H9 (cell line): ENCODE measurements at regions not wholly inside any gene's neighbourhood (a gene's known extent, or its start where the extent isn't known, plus 50 kb on each side); places are given as distances from the start of the nearest gene placed in this dataset.
A peak's percentile ranks its signal among the peaks of the same experiment; 100 is the strongest.

ENCODE experiments used
- DNase-seq: peaks from one replicate; pipeline ENCODE4 v3.0.0-alpha.2; 2017
- H2AFZ ChIP-seq: one replicate; pipeline ENCODE4 v1.6.1; 2013; ENCODE audit warnings: mild to moderate bottlenecking, low read length, control low read depth, moderate library complexity
- H2AK5ac ChIP-seq: 2 replicates; pipeline ENCODE4 v1.6.1; 2013; ENCODE audit warnings: low read length, control low read depth, mixed read lengths; ENCODE audit not compliant: insufficient read length
- H2BK120ac ChIP-seq: one replicate; pipeline ENCODE4 v1.6.1; 2013; ENCODE audit warnings: low read depth, mild to moderate bottlenecking, low read length, control low read depth, inconsistent platforms; ENCODE audit not compliant: poor library complexity, severe bottlenecking
- H2BK12ac ChIP-seq: 2 replicates; pipeline ENCODE4 v1.6.1; 2013; ENCODE audit warnings: low read length, control low read depth, mixed read lengths, low read depth; ENCODE audit not compliant: insufficient read length
- H2BK15ac ChIP-seq: 2 replicates; pipeline ENCODE4 v1.6.1; 2013; ENCODE audit warnings: low read depth, low read length, control low read depth
- H2BK20ac ChIP-seq: one replicate; pipeline ENCODE4 v1.6.1; 2013; ENCODE audit warnings: low read depth, mild to moderate bottlenecking, low read length, control low read depth, inconsistent platforms; ENCODE audit not compliant: poor library complexity, severe bottlenecking
- H2BK5ac ChIP-seq: 2 replicates; pipeline ENCODE4 v1.6.1; 2013; ENCODE audit warnings: low read length, control low read depth, mixed read lengths; ENCODE audit not compliant: insufficient read length
- H3K14ac ChIP-seq: 2 replicates; pipeline ENCODE4 v1.6.1; 2013; ENCODE audit warnings: low read length, control low read depth; ENCODE audit not compliant: insufficient read depth
- H3K18ac ChIP-seq: 2 replicates; pipeline ENCODE4 v1.6.1; 2013; ENCODE audit warnings: low read depth, mild to moderate bottlenecking, mixed read lengths, low read length, control low read depth; ENCODE audit not compliant: insufficient read length
- H3K23ac ChIP-seq: 2 replicates; pipeline ENCODE4 v1.6.1; 2013; ENCODE audit warnings: low read length, control low read depth, mixed read lengths, low read depth; ENCODE audit not compliant: insufficient read length
- H3K23me2 ChIP-seq: 2 replicates; pipeline ENCODE4 v1.6.1; 2013; ENCODE audit warnings: low read depth, mild to moderate bottlenecking, mixed read lengths, low read length, control low read depth; ENCODE audit not compliant: insufficient read length, poor library complexity, severe bottlenecking
- H3K27ac ChIP-seq: 2 replicates; pipeline ENCODE4 v1.5.1; 2013; ENCODE audit warnings: low read length, control low read depth, mixed read lengths, low read depth; ENCODE audit not compliant: insufficient read length
- H3K27me3 ChIP-seq: 2 replicates; pipeline ENCODE4 v1.6.1; 2013; ENCODE audit warnings: low read length, control low read depth, inconsistent platforms; ENCODE audit not compliant: insufficient read depth
- H3K4ac ChIP-seq: 2 replicates; pipeline ENCODE4 v1.6.1; 2013; ENCODE audit warnings: low read depth, mild to moderate bottlenecking, control low read depth, inconsistent platforms, low read length, moderate library complexity
- H3K4me1 ChIP-seq: 2 replicates; pipeline ENCODE4 v1.6.1; 2013; ENCODE audit warnings: low read length, control low read depth, inconsistent platforms; ENCODE audit not compliant: insufficient read depth
- H3K4me2 ChIP-seq: 2 replicates; pipeline ENCODE4 v1.6.1; 2013; ENCODE audit warnings: low read length, control low read depth, mixed read lengths; ENCODE audit not compliant: insufficient read length, insufficient read depth
- H3K56ac ChIP-seq: 2 replicates; pipeline ENCODE4 v1.6.1; 2013; ENCODE audit warnings: low read depth, mild to moderate bottlenecking, mixed read lengths, low read length, control low read depth; ENCODE audit not compliant: insufficient read length
- H3K79me1 ChIP-seq: 2 replicates; pipeline ENCODE4 v1.6.1; 2013; ENCODE audit warnings: low read depth, mild to moderate bottlenecking, moderate library complexity, low read length, control low read depth, inconsistent platforms; ENCODE audit not compliant: insufficient read depth, poor library complexity, severe bottlenecking
- H3K79me2 ChIP-seq: 2 replicates; pipeline ENCODE4 v1.6.1; 2013; ENCODE audit warnings: low read length, control low read depth, inconsistent platforms; ENCODE audit not compliant: insufficient read depth
- H3K9ac ChIP-seq: 2 replicates; pipeline ENCODE4 v1.6.1; 2013; ENCODE audit warnings: low read length, control low read depth, mixed read lengths; ENCODE audit not compliant: insufficient read length; ENCODE audit errors: extremely low read depth
- H3K9me3 ChIP-seq: one replicate; pipeline ENCODE4 v1.6.1; 2013; ENCODE audit warnings: low read depth, low read length, inconsistent platforms; ENCODE audit not compliant: control insufficient read depth
- H3T11ph ChIP-seq: one replicate; pipeline ENCODE4 v1.6.1; 2013; ENCODE audit warnings: mild to moderate bottlenecking, low read length, control low read depth, inconsistent platforms
- H4K20me1 ChIP-seq: one replicate; pipeline ENCODE4 v1.6.1; 2013; ENCODE audit not compliant: control insufficient read depth, insufficient read length, insufficient read depth
- H4K5ac ChIP-seq: 2 replicates; pipeline ENCODE4 v1.6.1; 2013; ENCODE audit warnings: low read depth, mild to moderate bottlenecking, mixed read lengths, low read length, control low read depth; ENCODE audit not compliant: insufficient read length
- H4K8ac ChIP-seq: replicated peaks from 2 replicates; pipeline ENCODE4 v1.6.1; 2013; ENCODE audit warnings: low read length, control low read depth, mixed read lengths, low read depth; ENCODE audit not compliant: insufficient read length
- H4K91ac ChIP-seq: 2 replicates; pipeline ENCODE4 v1.6.1; 2013; ENCODE audit warnings: low read depth, mild to moderate bottlenecking, moderate library complexity, mixed read lengths, low read length, control low read depth; ENCODE audit not compliant: insufficient read length
- H3K27ac Mint-ChIP-seq, 3 experiments: 2 replicates in 2 of 3; 3 replicates in 1 of 3; pipeline ENCODE4 v1.8.0; 2020 to 2021; ENCODE audit warnings: mixed read lengths in 3 of 3, mild to moderate bottlenecking in 1 of 3, moderate library complexity in 1 of 3
- H3K27me3 Mint-ChIP-seq: 2 replicates; pipeline ENCODE4 v1.8.0; 2021; ENCODE audit warnings: low read depth, mild to moderate bottlenecking, moderate library complexity, mixed read lengths
- H3K36me3 Mint-ChIP-seq, 3 experiments: 2 replicates in 2 of 3; 3 replicates in 1 of 3; pipeline ENCODE4 v1.8.0; 2020 to 2021; ENCODE audit warnings: low read depth in 3 of 3, mixed read lengths in 3 of 3; ENCODE audit not compliant: insufficient read depth in 1 of 3
- H3K4me1 Mint-ChIP-seq, 2 experiments: 2 replicates each; pipeline ENCODE4 v1.8.0; 2020; ENCODE audit warnings: mixed read lengths in 2 of 2
- H3K4me3 Mint-ChIP-seq, 2 experiments: 2 replicates in 1 of 2; 3 replicates in 1 of 2; pipeline ENCODE4 v1.8.0; 2020 to 2021; ENCODE audit warnings: mild to moderate bottlenecking in 2 of 2, mixed read lengths in 2 of 2, moderate library complexity in 1 of 2
- H3K9me3 Mint-ChIP-seq, 2 experiments: 2 replicates in 1 of 2; 3 replicates in 1 of 2; pipeline ENCODE4 v1.8.0; 2020; ENCODE audit warnings: mild to moderate bottlenecking in 2 of 2, mixed read lengths in 2 of 2, moderate library complexity in 1 of 2
- CTCF ChIP-seq: fragments of 200-600 bp; sonication (generic); conservative IDR thresholded peaks from 3 replicates; pipeline ENCODE4 v1.8.0; 2021; ENCODE audit warnings: antibody characterized with exemption, mild to moderate bottlenecking
- WGBS: extraction: QIAGEN DNeasy Blood & Tissue Kit; methylation state at CpG from one replicate; pipeline ENCODE4 v1.1.7; 2013; ENCODE audit warnings: missing lambda C conversion rate, low lambda C conversion rate, mixed read lengths; ENCODE audit not compliant: insufficient read length; ENCODE audit errors: extremely low coverage; 5-methylcytosine and 5-hydroxymethylcytosine counted together

GRCh38 chr2:122100346-122100745 lies 344.9 kb downstream of the TSN start:
- H4K91ac ChIP-seq = no peak overlapping the region
- H3K9ac ChIP-seq = no peak overlapping the region
- H2BK15ac ChIP-seq = no peak overlapping the region
- H3K27me3 Mint-ChIP-seq = no peaks in the 10 kb centered on the region
- no peak overlapping the region for H3K4me3 Mint-ChIP-seq
- H3K4me2 ChIP-seq = no peak overlapping the region
- H3K4me1 ChIP-seq = no peaks in the 10 kb centered on the region
- no peak overlapping the region for H2BK20ac ChIP-seq
- H3K9me3 ChIP-seq = no peaks in the 10 kb centered on the region
- no peaks in the 10 kb centered on the region for H3K27me3 ChIP-seq
- no peaks in the 10 kb centered on the region for H3K23me2 ChIP-seq
- peaks cover 3 to 25% (median 6%) of the 10 kb centered on the region in 3 experiments for H3K36me3 Mint-ChIP-seq
- no peak overlapping the region for H3K27ac ChIP-seq
- H2BK5ac ChIP-seq = no peak overlapping the region
- H2BK120ac ChIP-seq = no peak overlapping the region
- no peak overlapping the region for H3T11ph ChIP-seq
- peaks cover 9 to 14% of the 10 kb centered on the region in 2 experiments for H3K9me3 Mint-ChIP-seq
- H3K18ac ChIP-seq = no peak overlapping the region
- no peak overlapping the region for H3K23ac ChIP-seq
- H3K4me1 Mint-ChIP-seq = peaks cover 23 to 26% of the 10 kb centered on the region in 2 experiments
- no peak overlapping the region for H2AFZ ChIP-seq
- H3K79me2 ChIP-seq = no peaks in the 10 kb centered on the region
- H3K4ac ChIP-seq = no peak overlapping the region
- H2BK12ac ChIP-seq = no peak overlapping the region
- TF ChIP-seq CTCF = no peak
- H3K56ac ChIP-seq = no peak overlapping the region
- H3K27ac Mint-ChIP-seq = no peak overlapping the region
- H4K8ac ChIP-seq = no peak overlapping the region
- H4K5ac ChIP-seq = no peak overlapping the region
- WGBS = no CpG with 5 or more reads among the region's 2 CpGs
- no peaks in the 10 kb centered on the region for H3K79me1 ChIP-seq
- H2AK5ac ChIP-seq = no peak overlapping the region
- DNase-seq = peak; percentile 40
- H3K14ac ChIP-seq = peak overlapping the region; percentile 61; the same call in 1 of the 2 replicates
- H4K20me1 ChIP-seq = no peaks in the 10 kb centered on the region
